Neural progenitor cell (in vitro differentiated cells): ENCODE measurements at regions not wholly inside any gene's neighbourhood (a gene's known extent, or its start where the extent isn't known, plus 50 kb on each side); places are given as distances from the start of the nearest gene placed in this dataset.

Source experiments
- CTCF ChIP-seq: fragments of 200-600 bp; sonication (generic); IDR thresholded peaks from 2 replicates; pipeline ENCODE4 v1.5.1; 2017; ENCODE audit warnings: antibody characterized with exemption, mild to moderate bottlenecking
- EZH2 ChIP-seq: fragments of 200-600 bp; sonication (generic); IDR thresholded peaks from 2 replicates; pipeline ENCODE4 v1.6.1; 2017; ENCODE audit warnings: antibody characterized with exemption, mild to moderate bottlenecking, moderate library complexity

- TF ChIP-seq CTCF (no peak), EZH2 (no peak)
These were observed 258.2 kb upstream of the JADE1 start for GRCh38 chr4:128551280-128551679.
